ENCODE measurements at regions not wholly inside any gene's neighbourhood (a gene's known extent, or its start where the extent isn't known, plus 50 kb on each side); places are given as distances from the start of the nearest gene placed in this dataset.

DNA sequence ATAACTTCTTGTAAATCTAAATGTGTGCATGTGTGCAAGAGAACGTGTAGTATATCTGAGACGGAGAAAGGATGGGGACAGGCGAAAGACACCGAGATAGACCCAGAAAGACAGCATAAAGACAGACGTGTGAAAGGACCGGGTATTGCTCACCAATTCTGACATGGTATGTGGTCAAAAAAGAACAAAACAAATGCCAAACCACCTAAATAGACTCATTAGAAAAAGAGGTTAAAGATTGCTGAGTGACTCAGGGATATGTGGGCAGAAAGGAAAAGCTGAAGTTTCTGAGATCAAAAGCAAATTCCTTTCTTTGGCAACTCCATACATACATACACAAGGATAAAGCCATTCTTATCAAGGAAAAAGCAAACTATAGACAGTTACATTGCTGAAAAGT is 179.7 kb upstream of the TSC22D1 start (continued):
- TF ChIP-seq GTF2F1 (IDR thresholded peaks at IDR 0.05; ENCODE audit: borderline replicate concordance, low read depth, low read length) (no peak), JUN (IDR thresholded peaks at IDR 0.05; ENCODE audit: low read depth, low read length) (no peak), SIRT6 (IDR thresholded peaks at IDR 0.05; ENCODE audit: low read length) (no peak), RAD21 (IDR thresholded peaks at IDR 0.05 in 1 of 2, conservative IDR thresholded peaks at IDR 0.05 in 1 of 2; ENCODE audit: low read depth in 2 of 2, low read length in 2 of 2) (no peak), RXRA (IDR thresholded peaks at IDR 0.05; ENCODE audit: insufficient read depth, low read depth, low read length) (no peak)
- TF ChIP-seq, protein P1, sequence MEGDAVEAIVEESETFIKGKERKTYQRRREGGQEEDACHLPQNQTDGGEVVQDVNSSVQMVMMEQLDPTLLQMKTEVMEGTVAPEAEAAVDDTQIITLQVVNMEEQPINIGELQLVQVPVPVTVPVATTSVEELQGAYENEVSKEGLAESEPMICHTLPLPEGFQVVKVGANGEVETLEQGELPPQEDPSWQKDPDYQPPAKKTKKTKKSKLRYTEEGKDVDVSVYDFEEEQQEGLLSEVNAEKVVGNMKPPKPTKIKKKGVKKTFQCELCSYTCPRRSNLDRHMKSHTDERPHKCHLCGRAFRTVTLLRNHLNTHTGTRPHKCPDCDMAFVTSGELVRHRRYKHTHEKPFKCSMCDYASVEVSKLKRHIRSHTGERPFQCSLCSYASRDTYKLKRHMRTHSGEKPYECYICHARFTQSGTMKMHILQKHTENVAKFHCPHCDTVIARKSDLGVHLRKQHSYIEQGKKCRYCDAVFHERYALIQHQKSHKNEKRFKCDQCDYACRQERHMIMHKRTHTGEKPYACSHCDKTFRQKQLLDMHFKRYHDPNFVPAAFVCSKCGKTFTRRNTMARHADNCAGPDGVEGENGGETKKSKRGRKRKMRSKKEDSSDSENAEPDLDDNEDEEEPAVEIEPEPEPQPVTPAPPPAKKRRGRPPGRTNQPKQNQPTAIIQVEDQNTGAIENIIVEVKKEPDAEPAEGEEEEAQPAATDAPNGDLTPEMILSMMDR (IDR thresholded peaks at IDR 0.05; ENCODE audit: control extremely low read depth in 1 of 3, insufficient read depth in 1 of 3, low read depth in 1 of 3, low read length in 3 of 3): no peak
